ENCODE measurements at regions not wholly inside any gene's neighbourhood (a gene's known extent, or its start where the extent isn't known, plus 50 kb on each side); places are given as distances from the start of the nearest gene placed in this dataset.

DNA sequence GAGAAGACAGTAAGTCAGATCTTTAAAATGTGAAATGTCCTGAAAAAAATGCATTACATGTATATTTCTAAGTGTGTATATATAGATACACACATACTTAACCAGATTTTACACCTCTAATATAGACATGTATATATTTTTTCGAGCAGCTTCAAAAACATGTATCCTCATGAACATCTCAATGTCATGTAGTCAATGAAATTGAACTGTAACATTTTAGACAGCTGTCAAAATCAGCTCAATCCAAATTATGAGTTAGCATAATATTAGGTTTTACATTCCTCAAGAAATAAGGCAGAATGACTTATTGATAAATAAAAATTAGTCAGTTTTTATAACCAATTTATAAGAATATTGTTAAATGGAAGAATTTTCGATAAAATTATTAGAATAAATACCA is 665.7 kb downstream of the BRINP3 start:
- Histone ChIP-seq H3K9me3 (replicated peaks) (no peaks in the 10 kb centered on the region), H3K27me3 (ENCODE audit: low read depth) (no peaks in the 10 kb centered on the region), H3K4me1 (no peaks in the 10 kb centered on the region), H3K36me3 (no peaks in the 10 kb centered on the region), H3K4me3 (no peak overlapping the region), H3K27ac (replicated peaks) (no peak overlapping the region)
- no peak for DNase-seq
- intact Hi-C loops (cut with micrococcal nuclease), result no loop called here
- no peak for TF ChIP-seq CTCF (IDR thresholded peaks at IDR 0.05; ENCODE audit: borderline replicate concordance)

GRCh38 chr1:189816558-189816957 is 661.1 kb downstream of the BRINP3 start:
- Histone ChIP-seq H3K27ac (replicated peaks) (no peak overlapping the region), H3K27me3 (ENCODE audit: low read depth) (no peaks in the 10 kb centered on the region), H3K9me3 (replicated peaks) (peaks cover 15% of the 10 kb centered on the region), H3K4me3 (no peak overlapping the region), H3K36me3 (no peaks in the 10 kb centered on the region), H3K4me1 (no peaks in the 10 kb centered on the region)
- intact Hi-C loops (cut with micrococcal nuclease), result no loop called here
- DNase-seq, result no peak
- no peak for TF ChIP-seq CTCF (IDR thresholded peaks at IDR 0.05; ENCODE audit: borderline replicate concordance)

- DNase-seq, result no peak
- H3K36me3 ChIP-seq, result no peaks in the 10 kb centered on the region
- H3K9me3 ChIP-seq (replicated peaks), result peaks cover 15% of the 10 kb centered on the region
- H3K27ac ChIP-seq (replicated peaks), result no peak overlapping the region
- H3K4me3 ChIP-seq, result no peak overlapping the region
- intact Hi-C loops (cut with micrococcal nuclease), result no loop called here
- H3K27me3 ChIP-seq (ENCODE audit: low read depth), result no peaks in the 10 kb centered on the region
- TF ChIP-seq CTCF (IDR thresholded peaks at IDR 0.05; ENCODE audit: borderline replicate concordance), result no peak
- no peaks in the 10 kb centered on the region for H3K4me1 ChIP-seq
Measured at GRCh38 chr1:189819751-189820150, 657.9 kb downstream of the BRINP3 start.

- Histone ChIP-seq H3K4me3 (no peak overlapping the region), H3K9me3 (replicated peaks) (peaks cover 15% of the 10 kb centered on the region), H3K4me1 (no peaks in the 10 kb centered on the region), H3K27me3 (ENCODE audit: low read depth) (no peaks in the 10 kb centered on the region), H3K27ac (replicated peaks) (no peak overlapping the region), H3K36me3 (no peaks in the 10 kb centered on the region)
- TF ChIP-seq CTCF (IDR thresholded peaks at IDR 0.05; ENCODE audit: borderline replicate concordance), result no peak
- DNase-seq, result no peak
- intact Hi-C loops (cut with micrococcal nuclease), result no loop called here
Measured at GRCh38 chr1:189821833-189822232, 655.8 kb downstream of the BRINP3 start.

GRCh38 chr1:189834813-189835212 is 642.9 kb downstream of the BRINP3 start:
- no peak for DNase-seq
- no peak for TF ChIP-seq CTCF (IDR thresholded peaks at IDR 0.05; ENCODE audit: borderline replicate concordance)
- intact Hi-C loops (cut with micrococcal nuclease), result no loop called here
- no peak overlapping the region for H3K27ac ChIP-seq (replicated peaks)
- no peak overlapping the region for H3K4me3 ChIP-seq
- no peaks in the 10 kb centered on the region for H3K9me3 ChIP-seq (replicated peaks)
- H3K36me3 ChIP-seq, result no peaks in the 10 kb centered on the region
- no peaks in the 10 kb centered on the region for H3K4me1 ChIP-seq
- no peaks in the 10 kb centered on the region for H3K27me3 ChIP-seq (ENCODE audit: low read depth)

DNA sequence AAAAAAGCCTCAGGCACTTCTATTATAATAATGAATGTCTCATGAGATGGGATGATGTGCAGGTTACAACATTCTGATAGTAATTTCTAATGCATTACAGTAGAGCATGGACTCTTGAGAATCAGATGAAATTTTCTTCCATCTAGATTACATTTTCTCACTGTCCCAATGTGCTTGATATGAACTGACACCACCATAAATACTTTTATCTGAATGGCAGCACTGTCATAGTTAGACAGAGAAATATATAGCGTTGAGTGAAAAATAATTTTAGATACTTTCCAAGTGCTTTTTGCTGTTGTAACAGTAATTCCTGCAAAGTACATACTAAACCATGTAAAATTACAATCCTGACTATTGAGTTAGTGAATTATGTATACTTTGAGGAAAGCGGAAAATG is 630.1 kb downstream of the BRINP3 start:
- H3K4me1 ChIP-seq, result no peaks in the 10 kb centered on the region
- no peak for DNase-seq
- H3K36me3 ChIP-seq, result no peaks in the 10 kb centered on the region
- no peak for TF ChIP-seq CTCF (IDR thresholded peaks at IDR 0.05; ENCODE audit: borderline replicate concordance)
- peaks cover 4% of the 10 kb centered on the region for H3K9me3 ChIP-seq (replicated peaks)
- no peak overlapping the region for H3K27ac ChIP-seq (replicated peaks)
- no peaks in the 10 kb centered on the region for H3K27me3 ChIP-seq (ENCODE audit: low read depth)
- no peak overlapping the region for H3K4me3 ChIP-seq
- intact Hi-C loops (cut with micrococcal nuclease), result no loop called here
